Endothelial cell of umbilical vein (primary cell): ENCODE measurements at regions not wholly inside any gene's neighbourhood (a gene's known extent, or its start where the extent isn't known, plus 50 kb on each side); places are given as distances from the start of the nearest gene placed in this dataset.

ENCODE experiments used
- BruUV-seq: library from RNA; stranded (reverse); fragments of 400-500 nt; replicated peaks from 2 replicates; lab custom pipeline; 2021; lab: Mats Ljungman, UMichigan
- CTCF ChIA-PET: fragments of 300-600, 350-600 bp; sonication (Branson Sonifier 250); formaldehyde crosslinking; loops from one replicate; lab custom pipeline; 2021; ENCODE audit warnings: antibody characterized with exemption, inconsistent platforms; lab: Charles Lee
- POLR2A ChIA-PET: fragments of 300-600, 350-600 bp; sonication (Branson Sonifier 250); formaldehyde crosslinking; loops from one replicate; lab custom pipeline; 2021; ENCODE audit warnings: antibody characterized with exemption, inconsistent platforms; lab: Charles Lee
- DNase-seq: peaks from one replicate; pipeline ENCODE4 v3.0.0-alpha.2; 2011; ENCODE audit warnings: low read depth, low spot score
- FAIRE-seq: peaks from 2 replicates; lab custom pipeline; 2011; peaks lifted over from hg19 to GRCh38; lab: Jason Lieb, UNC
- H2AFZ ChIP-seq: 2 replicates; pipeline ENCODE4 v1.6.0; 2012; ENCODE audit warnings: low read depth, low read length, control low read depth, inconsistent platforms
- H3K27ac ChIP-seq: 2 replicates; pipeline ENCODE4 v1.5.1; 2011; ENCODE audit warnings: low read depth, mild to moderate bottlenecking, control low read depth, low read length, moderate library complexity; ENCODE audit not compliant: insufficient read depth
- H3K27me3 ChIP-seq, 2 experiments: 2 replicates each; pipeline versions ENCODE4 v1.6.0 to v1.6.1; 2011; ENCODE audit warnings: low read length in 2 of 2, mixed read lengths in 1 of 2; ENCODE audit not compliant: control insufficient read depth in 2 of 2, insufficient read depth in 2 of 2
- H3K36me3 ChIP-seq, 2 experiments: 2 replicates in 1 of 2; 3 replicates in 1 of 2; pipeline ENCODE4 v1.5.1; 2011; ENCODE audit warnings: low read length in 2 of 2, mild to moderate bottlenecking in 1 of 2, moderate library complexity in 1 of 2; ENCODE audit not compliant: control insufficient read depth in 2 of 2, insufficient read depth in 2 of 2; ENCODE audit errors: extremely low read depth in 1 of 2
- H3K4me1 ChIP-seq: 3 replicates; pipeline ENCODE4 v1.5.1; 2011; ENCODE audit warnings: mild to moderate bottlenecking, low read length; ENCODE audit not compliant: control insufficient read depth, insufficient read depth; ENCODE audit errors: extremely low read depth
- H3K4me2 ChIP-seq: 2 replicates; pipeline ENCODE4 v1.6.1; 2011; ENCODE audit warnings: low read length, control low read depth, mixed read lengths; ENCODE audit not compliant: insufficient read depth
- H3K4me3 ChIP-seq, 3 experiments: fragments of 200-600 bp in 1 of 3; sonication (generic), shearing (Covaris generic) in 1 of 3; replicated peaks in 1 of 3; 2 replicates each; pipeline ENCODE4 v1.5.1; 2011 to 2016; ENCODE audit warnings: control low read depth in 3 of 3, low read length in 3 of 3, mild to moderate bottlenecking in 2 of 3, inconsistent platforms in 1 of 3, low read depth in 1 of 3, moderate library complexity in 1 of 3; ENCODE audit not compliant: insufficient read depth in 1 of 3
- H3K79me2 ChIP-seq: 2 replicates; pipeline ENCODE4 v1.6.0; 2012; ENCODE audit warnings: low read length, inconsistent platforms; ENCODE audit not compliant: control insufficient read depth, insufficient read depth
- H3K9ac ChIP-seq: replicated peaks from 2 replicates; pipeline ENCODE3; 2011; ENCODE audit warnings: low read length, control low read depth; ENCODE audit not compliant: insufficient read depth; ENCODE audit errors: extremely low read depth
- H3K9me1 ChIP-seq: replicated peaks from 3 replicates; pipeline ENCODE4 v1.6.0; 2011; ENCODE audit warnings: mild to moderate bottlenecking, low read length; ENCODE audit not compliant: control insufficient read depth, insufficient read depth; ENCODE audit errors: extremely low read depth
- H3K9me3 ChIP-seq: replicated peaks from 2 replicates; pipeline ENCODE4 v1.5.1; 2012; ENCODE audit warnings: low read length, inconsistent platforms; ENCODE audit not compliant: control insufficient read depth, insufficient read depth
- H4K20me1 ChIP-seq: replicated peaks from 2 replicates; pipeline ENCODE3; 2011; ENCODE audit warnings: mild to moderate bottlenecking, low read length; ENCODE audit not compliant: control insufficient read depth, insufficient read depth; ENCODE audit errors: extremely low read depth
- CTCF ChIP-seq, 2 donors: IDR thresholded peaks; 1 replicate in 1 of 2; 2 replicates in 1 of 2; pipeline ENCODE4 v1.5.1; 2011; ENCODE audit warnings: low read length in 2 of 2, mild to moderate bottlenecking in 2 of 2, moderate library complexity in 2 of 2, control low read depth in 1 of 2, inconsistent platforms in 1 of 2, low read depth in 1 of 2; ENCODE audit not compliant: insufficient read depth in 1 of 2; ENCODE audit errors: extremely low read depth in 1 of 2
- EZH2 ChIP-seq: IDR thresholded peaks from 2 replicates; pipeline ENCODE4 v1.6.1; 2012; ENCODE audit warnings: borderline replicate concordance, low read depth, mild to moderate bottlenecking, moderate library complexity, low read length, inconsistent platforms; ENCODE audit not compliant: severe bottlenecking
- FOS ChIP-seq: IDR thresholded peaks from 2 replicates; pipeline ENCODE4 v1.6.1; 2011; ENCODE audit warnings: mild to moderate bottlenecking, low read length, moderate library complexity, borderline replicate concordance; ENCODE audit not compliant: insufficient read depth
- GATA2 ChIP-seq: IDR thresholded peaks from 2 replicates; pipeline ENCODE4 v1.7.0; 2011; ENCODE audit warnings: low read depth, mild to moderate bottlenecking, moderate library complexity, mixed read lengths, low read length; ENCODE audit not compliant: insufficient read length, insufficient read depth
- JUN ChIP-seq: IDR thresholded peaks from 2 replicates; pipeline ENCODE4 v1.6.1; 2011; ENCODE audit warnings: borderline replicate concordance, low read depth; ENCODE audit not compliant: insufficient read length, insufficient read depth
- MAX ChIP-seq: IDR thresholded peaks from 2 replicates; pipeline ENCODE4 v1.6.1; 2011; ENCODE audit not compliant: insufficient read depth, insufficient read length
- MYC ChIP-seq: IDR thresholded peaks from one replicate; pipeline ENCODE4 v1.6.1; 2011; ENCODE audit warnings: mild to moderate bottlenecking, low read depth, low read length
- POLR2A ChIP-seq: IDR thresholded peaks from 2 replicates; pipeline ENCODE4 v1.6.1; 2012; ENCODE audit warnings: low read depth, mild to moderate bottlenecking, control low read depth, low read length
- POLR2AphosphoS5 ChIP-seq: IDR thresholded peaks from 2 replicates; pipeline ENCODE4 v1.6.1; 2012; ENCODE audit warnings: low read depth, mild to moderate bottlenecking, control low read depth, low read length, moderate library complexity; ENCODE audit not compliant: insufficient read depth
- dilution Hi-C: fragments of 300-500 bp; cut with MboI; formaldehyde crosslinking; loops from one replicate; pipeline ENCODE4 v1.15.0; 2019; ENCODE audit warnings: low sequenced_read_pairs; ENCODE audit not compliant: extremely low pct_ligation_motif_present
- intact Hi-C: fragments of 100-400 bp; cut with micrococcal nuclease; formaldehyde crosslinking; loops from one replicate; pipeline ENCODE4 v1.10.0; 2022

GRCh38 chr2:36069074-36069473, 286.5 kb upstream of the CRIM1 start:
- no peaks in the 10 kb centered on the region for H3K9me3 ChIP-seq
- H3K4me2 ChIP-seq: no peak overlapping the region
- H3K9ac ChIP-seq: no peak overlapping the region
- no peaks in the 10 kb centered on the region for H3K4me1 ChIP-seq
- POLR2A ChIA-PET: no interaction called here
- H3K27ac ChIP-seq: no peak overlapping the region
- CTCF ChIA-PET: no interaction called here
- DNase-seq: no peak
- FAIRE-seq: no peak
- BruUV-seq: no TSS peak
- no peaks in the 10 kb centered on the region for H3K36me3 ChIP-seq
- no peak for TF ChIP-seq MYC
- TF ChIP-seq POLR2AphosphoS5: no peak
- no peak for TF ChIP-seq POLR2A
- TF ChIP-seq GATA2: no peak
- no peak for TF ChIP-seq FOS
- TF ChIP-seq EZH2: no peak
- no peak for TF ChIP-seq MAX
- no peak for TF ChIP-seq CTCF (IDR thresholded peaks at IDR 0.05; ENCODE audit: extremely low read depth in 1 of 2, insufficient read depth in 1 of 2, low read depth in 1 of 2, low read length in 2 of 2)
- no peak for TF ChIP-seq JUN
- H3K27me3 ChIP-seq: no peaks in the 10 kb centered on the region
- no peaks in the 10 kb centered on the region for H3K9me1 ChIP-seq
- intact Hi-C loops (no loop called here), dilution Hi-C loops (no loop called here)
- no peaks in the 10 kb centered on the region for H3K79me2 ChIP-seq
- no peak overlapping the region for H2AFZ ChIP-seq
- H3K4me3 ChIP-seq: no peak overlapping the region
- H4K20me1 ChIP-seq: no peaks in the 10 kb centered on the region
